ENCODE measurements at regions not wholly inside any gene's neighbourhood (a gene's known extent, or its start where the extent isn't known, plus 50 kb on each side); places are given as distances from the start of the nearest gene placed in this dataset.

- TF ChIP-seq CTCF (IDR thresholded peaks at IDR 0.05) (no peak), POLR2AphosphoS5 (IDR thresholded peaks at IDR 0.05) (no peak), EP300 (IDR thresholded peaks at IDR 0.05) (no peak), POLR2A (IDR thresholded peaks at IDR 0.05) (no peak)
- ATAC-seq = no peak
- Histone ChIP-seq H3K9me3 (no peaks in the 10 kb centered on the region), H3K27me3 (peaks cover under 1% of the 10 kb centered on the region), H3K27ac (no peak overlapping the region), H3K4me1 (no peaks in the 10 kb centered on the region), H3K36me3 (no peaks in the 10 kb centered on the region), H3K4me3 (no peak overlapping the region)
- WGBS, 2 donors (ENCODE audit: low coverage in 1 of 2) = 79% methylated on average over 4 of the region's 4 CpGs; no CpG with 5 or more reads in 1 of the 2 donors
Observed at GRCh38 chr11:41950470-41951143, 491.2 kb upstream of the LRRC4C start.

DNA sequence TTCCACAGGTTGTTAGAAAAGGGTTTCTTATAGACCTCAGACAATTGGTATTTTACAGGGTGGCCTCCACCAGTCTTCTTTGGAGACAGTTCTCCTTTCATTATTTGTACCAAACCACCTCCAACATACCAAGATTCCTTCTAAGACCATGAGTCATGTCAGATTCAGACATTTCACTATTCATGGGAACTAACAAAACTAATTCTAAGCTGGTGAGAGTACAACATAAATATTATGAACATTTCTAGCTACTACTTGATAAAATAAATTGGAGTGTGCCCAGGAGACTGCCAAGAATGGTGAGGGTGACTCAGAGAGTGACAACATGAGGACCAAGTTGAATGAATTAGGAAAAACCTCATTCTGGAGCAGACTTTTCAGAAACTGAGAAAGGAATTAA lies 494.6 kb upstream of the LRRC4C start:
- Histone ChIP-seq H3K4me1 (no peaks in the 10 kb centered on the region), H3K4me3 (no peak overlapping the region), H3K27ac (no peak overlapping the region), H3K9me3 (no peaks in the 10 kb centered on the region), H3K36me3 (no peaks in the 10 kb centered on the region), H3K27me3 (peaks cover 8% of the 10 kb centered on the region)
- TF ChIP-seq POLR2AphosphoS5 (IDR thresholded peaks at IDR 0.05) (no peak), EP300 (IDR thresholded peaks at IDR 0.05) (no peak), POLR2A (IDR thresholded peaks at IDR 0.05) (no peak), CTCF (IDR thresholded peaks at IDR 0.05) (no peak)
- no peak for ATAC-seq

DNA sequence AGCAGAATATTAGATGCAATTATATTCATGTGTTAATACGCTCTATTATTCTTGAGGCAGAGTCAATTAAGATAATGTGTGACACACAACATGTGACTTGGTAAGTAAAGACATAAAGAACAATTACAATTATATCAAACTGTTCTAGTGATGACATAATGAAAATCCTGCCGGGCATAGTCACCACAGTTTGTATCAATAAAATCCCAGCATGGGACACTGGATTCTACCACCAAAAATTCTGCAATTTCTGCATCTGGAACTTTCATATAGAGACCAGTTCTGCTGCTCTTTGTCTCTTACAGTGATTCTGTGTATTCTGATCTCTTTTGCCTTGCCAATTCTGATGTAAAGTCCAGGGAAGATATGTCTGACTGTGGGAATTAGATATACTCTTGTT lies 495.6 kb upstream of the LRRC4C start:
- Histone ChIP-seq H3K4me3 (no peak overlapping the region), H3K36me3 (no peaks in the 10 kb centered on the region), H3K27ac (no peak overlapping the region), H3K4me1 (no peaks in the 10 kb centered on the region), H3K27me3 (peaks cover 8% of the 10 kb centered on the region), H3K9me3 (no peaks in the 10 kb centered on the region)
- WGBS, 2 donors (ENCODE audit: low coverage in 1 of 2) = 75 to 82% methylated on average over 2 of the region's 2 CpGs
- no peak for ATAC-seq
- no peak for TF ChIP-seq POLR2A (IDR thresholded peaks at IDR 0.05)
- no peak for TF ChIP-seq POLR2AphosphoS5 (IDR thresholded peaks at IDR 0.05)
- no peak for TF ChIP-seq CTCF (IDR thresholded peaks at IDR 0.05)
- TF ChIP-seq EP300 (IDR thresholded peaks at IDR 0.05) = no peak

GRCh38 chr11:41955635-41956400 lies 496.4 kb upstream of the LRRC4C start:
- no peaks in the 10 kb centered on the region for H3K9me3 ChIP-seq
- ATAC-seq = no peak
- WGBS, 2 donors (ENCODE audit: low coverage in 1 of 2) = 87% methylated on average over 5 of the region's 10 CpGs; no CpG with 5 or more reads in 1 of the 2 donors
- H3K27ac ChIP-seq = no peak overlapping the region
- no peak overlapping the region for H3K4me3 ChIP-seq
- TF ChIP-seq POLR2A (IDR thresholded peaks at IDR 0.05) = no peak
- no peak for TF ChIP-seq EP300 (IDR thresholded peaks at IDR 0.05)
- no peak for TF ChIP-seq CTCF (IDR thresholded peaks at IDR 0.05)
- TF ChIP-seq POLR2AphosphoS5 (IDR thresholded peaks at IDR 0.05) = no peak
- H3K27me3 ChIP-seq = peaks cover 8% of the 10 kb centered on the region
- no peaks in the 10 kb centered on the region for H3K36me3 ChIP-seq
- no peaks in the 10 kb centered on the region for H3K4me1 ChIP-seq

GRCh38 chr11:41963406-41963805 lies 504.0 kb upstream of the LRRC4C start:
- WGBS, 2 donors (ENCODE audit: low coverage in 1 of 2) = 0 to 11% methylated on average over 1 of the region's 1 CpG
- Histone ChIP-seq H3K4me1 (no peaks in the 10 kb centered on the region), H3K27me3 (no peaks in the 10 kb centered on the region), H3K27ac (no peak overlapping the region), H3K9me3 (no peaks in the 10 kb centered on the region), H3K4me3 (no peak overlapping the region), H3K36me3 (no peaks in the 10 kb centered on the region)
- no peak for ATAC-seq
- TF ChIP-seq CTCF (IDR thresholded peaks at IDR 0.05) (no peak), EP300 (IDR thresholded peaks at IDR 0.05) (no peak), POLR2A (IDR thresholded peaks at IDR 0.05) (no peak), POLR2AphosphoS5 (IDR thresholded peaks at IDR 0.05) (no peak)

Data from gastroesophageal sphincter (tissue), 4 donors.